ENCODE measurements at regions not wholly inside any gene's neighbourhood (a gene's known extent, or its start where the extent isn't known, plus 50 kb on each side); places are given as distances from the start of the nearest gene placed in this dataset.

DNA sequence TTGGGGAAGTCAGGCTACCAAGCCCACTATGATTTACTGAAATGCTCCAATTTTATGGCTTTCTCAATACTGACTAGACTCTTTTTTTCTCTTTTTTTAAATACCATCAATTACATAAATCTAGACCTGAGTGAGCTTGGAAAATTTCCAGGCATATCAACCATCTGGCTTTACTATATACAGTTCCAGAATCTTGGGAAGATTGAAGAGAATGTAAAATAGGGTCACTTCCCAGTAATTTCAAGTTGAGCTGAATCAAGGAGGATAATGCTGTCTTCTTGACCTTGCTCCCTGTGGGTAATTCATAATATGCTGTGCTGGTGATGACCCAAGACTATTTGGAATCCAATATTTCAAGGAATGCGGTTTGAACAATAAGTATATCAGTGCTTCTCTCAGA, 108.1 kb downstream of the MAP3K21 start:
- no peak for DNase-seq (ENCODE audit: low read depth)
- TF ChIP-seq, protein P1, sequence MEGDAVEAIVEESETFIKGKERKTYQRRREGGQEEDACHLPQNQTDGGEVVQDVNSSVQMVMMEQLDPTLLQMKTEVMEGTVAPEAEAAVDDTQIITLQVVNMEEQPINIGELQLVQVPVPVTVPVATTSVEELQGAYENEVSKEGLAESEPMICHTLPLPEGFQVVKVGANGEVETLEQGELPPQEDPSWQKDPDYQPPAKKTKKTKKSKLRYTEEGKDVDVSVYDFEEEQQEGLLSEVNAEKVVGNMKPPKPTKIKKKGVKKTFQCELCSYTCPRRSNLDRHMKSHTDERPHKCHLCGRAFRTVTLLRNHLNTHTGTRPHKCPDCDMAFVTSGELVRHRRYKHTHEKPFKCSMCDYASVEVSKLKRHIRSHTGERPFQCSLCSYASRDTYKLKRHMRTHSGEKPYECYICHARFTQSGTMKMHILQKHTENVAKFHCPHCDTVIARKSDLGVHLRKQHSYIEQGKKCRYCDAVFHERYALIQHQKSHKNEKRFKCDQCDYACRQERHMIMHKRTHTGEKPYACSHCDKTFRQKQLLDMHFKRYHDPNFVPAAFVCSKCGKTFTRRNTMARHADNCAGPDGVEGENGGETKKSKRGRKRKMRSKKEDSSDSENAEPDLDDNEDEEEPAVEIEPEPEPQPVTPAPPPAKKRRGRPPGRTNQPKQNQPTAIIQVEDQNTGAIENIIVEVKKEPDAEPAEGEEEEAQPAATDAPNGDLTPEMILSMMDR (conservative IDR thresholded peaks at IDR 0.05; ENCODE audit: control insufficient read depth, insufficient read depth, low read depth, low read length) = no peak
- no peak overlapping the region for H3K4me3 ChIP-seq (ENCODE audit: control insufficient read depth, low read depth, low read length)

DNA sequence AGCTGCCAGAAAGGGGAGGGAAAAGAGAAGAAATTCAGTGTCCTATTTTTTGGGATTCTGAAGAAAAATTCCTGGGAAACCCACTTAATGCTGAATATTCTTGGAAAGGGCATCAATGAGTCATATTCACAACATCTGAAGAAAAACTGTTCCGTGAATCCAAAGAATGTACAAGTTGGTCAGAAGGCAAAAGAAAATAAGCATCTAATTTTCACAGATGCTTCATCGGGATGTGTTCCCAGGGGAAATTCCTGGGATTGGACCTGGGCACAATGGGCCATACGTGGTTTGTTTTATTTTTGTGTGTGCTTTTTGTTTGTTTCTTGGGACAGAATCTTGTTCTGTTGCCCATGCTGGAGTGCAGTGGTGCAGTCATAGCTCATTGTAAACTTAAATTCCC, 112.2 kb downstream of the MAP3K21 start:
- DNase-seq (ENCODE audit: low read depth) = peak; percentile 33
- TF ChIP-seq, protein P1 (conservative IDR thresholded peaks at IDR 0.05; ENCODE audit: control insufficient read depth, insufficient read depth, low read depth, low read length) = no peak
- no peak overlapping the region for H3K4me3 ChIP-seq (ENCODE audit: control insufficient read depth, low read depth, low read length)

DNA sequence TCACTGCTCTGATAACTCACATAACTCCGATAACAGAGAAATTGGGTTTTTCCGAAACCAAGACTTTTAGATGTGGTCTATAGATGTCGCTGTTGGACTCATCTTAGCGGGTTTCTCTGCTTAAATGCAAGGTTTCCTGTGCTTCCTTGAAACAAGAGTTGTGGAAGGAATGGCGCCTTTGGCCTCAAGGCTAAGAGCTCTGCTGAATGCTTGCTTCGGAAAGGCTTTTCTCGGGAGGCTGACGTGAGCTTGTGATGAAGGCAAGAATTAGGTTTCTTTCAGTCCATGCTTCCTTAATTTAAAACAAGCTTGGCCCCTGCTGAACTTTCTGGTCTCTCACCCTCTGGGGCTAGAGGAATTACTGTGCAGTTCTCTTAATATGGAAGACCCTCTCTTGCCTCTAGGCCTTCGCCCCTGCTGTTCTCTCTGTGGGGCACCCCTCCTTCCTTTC, 113.5 kb downstream of the MAP3K21 start:
- H3K4me3 ChIP-seq (ENCODE audit: control insufficient read depth, low read depth, low read length) = no peak overlapping the region

DNA sequence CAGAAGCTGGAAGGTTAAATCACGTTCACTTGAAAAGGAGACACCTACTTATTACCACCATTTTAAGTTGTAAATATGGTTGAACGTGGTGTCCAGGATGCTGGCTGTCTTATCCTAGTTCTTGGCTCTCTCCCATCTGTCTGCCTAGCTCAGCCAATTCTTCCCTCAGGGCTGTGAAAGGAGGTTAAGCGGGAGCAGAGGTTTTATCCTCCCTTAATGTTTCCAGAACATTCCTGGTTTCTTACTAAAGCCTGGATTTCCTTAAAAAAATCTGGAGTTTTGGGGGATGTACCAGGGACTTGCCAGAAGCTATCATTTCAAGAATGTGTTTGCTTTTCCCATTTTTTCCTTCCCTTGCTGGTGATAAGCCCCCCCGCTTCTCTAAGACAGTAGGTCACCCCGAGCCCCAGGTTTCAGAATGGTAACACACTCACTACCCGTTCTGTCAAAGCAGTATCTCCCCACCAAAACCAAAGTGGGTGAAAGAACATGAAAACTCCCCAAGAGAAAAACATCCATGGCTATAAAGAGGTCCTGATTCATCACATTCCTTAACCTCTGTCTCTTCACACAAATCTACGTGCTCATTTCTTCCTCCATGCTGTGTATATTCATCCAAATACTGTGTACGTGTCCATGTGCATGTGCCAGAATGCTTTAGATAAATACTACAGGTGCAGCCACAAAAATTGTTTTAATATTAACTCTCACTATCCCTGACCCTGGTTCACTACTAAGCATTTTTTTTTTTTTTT, 114.7 kb downstream of the MAP3K21 start:
- H3K4me3 ChIP-seq (ENCODE audit: control insufficient read depth, low read depth, low read length) = no peak overlapping the region
- TF ChIP-seq, protein P1 (conservative IDR thresholded peaks at IDR 0.05; ENCODE audit: control insufficient read depth, insufficient read depth, low read depth, low read length) = no peak
- DNase-seq (ENCODE audit: low read depth) = peak; percentile 3

More for the DNA sequence above, 113.5 kb downstream of the MAP3K21 start:
- peak; percentile 71 for DNase-seq (ENCODE audit: low read depth)
- TF ChIP-seq, protein P1 (conservative IDR thresholded peaks at IDR 0.05; ENCODE audit: control insufficient read depth, insufficient read depth, low read depth, low read length) = peak; percentile 79

DNA sequence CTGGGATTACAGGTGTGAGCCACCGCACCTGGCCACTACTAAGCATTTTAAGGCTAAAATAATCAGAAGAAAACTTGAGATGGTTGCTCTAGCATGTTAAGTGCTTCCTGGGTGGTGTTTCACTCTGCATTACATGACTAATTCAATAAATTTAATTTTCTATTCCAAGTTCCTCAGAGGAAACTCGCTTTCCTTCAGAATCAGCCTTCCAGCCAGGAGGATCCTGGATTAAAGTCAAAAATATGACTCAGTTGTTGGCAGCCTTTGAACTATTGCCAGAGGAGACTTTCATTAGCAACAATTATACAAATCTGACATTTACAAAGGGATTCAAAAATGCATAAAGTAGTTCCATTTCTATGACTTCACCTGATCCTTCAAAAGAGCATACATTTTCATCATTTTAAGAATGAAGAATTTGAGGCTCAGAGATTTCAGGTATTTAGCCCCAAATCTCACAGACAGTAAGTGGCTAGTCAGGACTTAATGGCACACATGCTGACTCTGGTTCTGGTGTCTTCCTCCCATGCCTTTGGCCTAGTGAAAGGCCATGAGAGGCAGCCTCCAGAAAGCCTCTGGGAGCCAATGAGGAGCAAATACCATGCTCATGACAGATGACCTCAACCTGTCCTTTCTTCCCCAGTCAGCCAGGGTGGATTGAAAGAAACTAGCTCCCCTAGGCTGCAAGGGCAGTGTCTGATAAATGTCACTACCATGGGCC, 115.7 kb downstream of the MAP3K21 start:
- H3K4me3 ChIP-seq (ENCODE audit: control insufficient read depth, low read depth, low read length) = no peak overlapping the region
- TF ChIP-seq, protein P1 (conservative IDR thresholded peaks at IDR 0.05; ENCODE audit: control insufficient read depth, insufficient read depth, low read depth, low read length) = no peak
- DNase-seq (ENCODE audit: low read depth) = peak; percentile 22

DNA sequence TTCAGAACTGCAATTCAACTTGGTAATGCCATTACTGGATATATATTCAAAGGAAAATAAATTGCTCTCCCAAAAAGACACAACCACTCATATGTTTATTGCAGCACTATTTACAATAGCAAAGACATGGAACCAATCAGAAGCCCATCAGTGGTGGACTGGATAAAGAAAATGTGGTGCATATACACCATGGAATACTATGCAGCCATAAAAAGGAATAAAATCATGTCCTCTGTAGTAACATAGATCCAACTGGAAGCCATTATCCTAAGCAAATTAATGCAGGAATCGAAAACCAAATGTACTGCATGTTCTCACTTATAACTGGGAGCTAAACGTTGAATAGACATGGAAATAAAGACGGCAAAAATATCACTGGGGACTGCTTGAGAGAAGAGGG, 117.0 kb downstream of the MAP3K21 start:
- no peak for DNase-seq (ENCODE audit: low read depth)
- TF ChIP-seq, protein P1 (conservative IDR thresholded peaks at IDR 0.05; ENCODE audit: control insufficient read depth, insufficient read depth, low read depth, low read length) = no peak
- H3K4me3 ChIP-seq (ENCODE audit: control insufficient read depth, low read depth, low read length) = no peak overlapping the region

Data from fibroblast of mammary gland (primary cell).